Fibroblast of the aortic adventitia (primary cell): ENCODE measurements at regions not wholly inside any gene's neighbourhood (a gene's known extent, or its start where the extent isn't known, plus 50 kb on each side); places are given as distances from the start of the nearest gene placed in this dataset.
"Not testable (repeated sequence)": the region's sequence is repeated elsewhere in the genome, so short reads cannot be mapped to it uniquely, and the experiment has no call there.

Experiments used
- DNase-seq: peaks from one replicate; pipeline ENCODE4 v3.0.0-alpha.2; 2010; ENCODE audit warnings: low read depth
- H3K4me3 ChIP-seq: 2 replicates; pipeline ENCODE4 v1.5.1; 2011; ENCODE audit warnings: low read depth, mild to moderate bottlenecking, control low read depth, low read length, moderate library complexity
- TF ChIP-seq, protein P1 (sequence below): IDR thresholded peaks from 2 replicates; pipeline ENCODE4 v1.5.1; 2011; ENCODE audit warnings: mild to moderate bottlenecking, low read length, control low read depth, inconsistent platforms; ENCODE audit not compliant: insufficient read depth

GRCh38 chr6:163733061-163733460, 318.5 kb downstream of the QKI start:
- no peak for DNase-seq
- TF ChIP-seq, protein P1, sequence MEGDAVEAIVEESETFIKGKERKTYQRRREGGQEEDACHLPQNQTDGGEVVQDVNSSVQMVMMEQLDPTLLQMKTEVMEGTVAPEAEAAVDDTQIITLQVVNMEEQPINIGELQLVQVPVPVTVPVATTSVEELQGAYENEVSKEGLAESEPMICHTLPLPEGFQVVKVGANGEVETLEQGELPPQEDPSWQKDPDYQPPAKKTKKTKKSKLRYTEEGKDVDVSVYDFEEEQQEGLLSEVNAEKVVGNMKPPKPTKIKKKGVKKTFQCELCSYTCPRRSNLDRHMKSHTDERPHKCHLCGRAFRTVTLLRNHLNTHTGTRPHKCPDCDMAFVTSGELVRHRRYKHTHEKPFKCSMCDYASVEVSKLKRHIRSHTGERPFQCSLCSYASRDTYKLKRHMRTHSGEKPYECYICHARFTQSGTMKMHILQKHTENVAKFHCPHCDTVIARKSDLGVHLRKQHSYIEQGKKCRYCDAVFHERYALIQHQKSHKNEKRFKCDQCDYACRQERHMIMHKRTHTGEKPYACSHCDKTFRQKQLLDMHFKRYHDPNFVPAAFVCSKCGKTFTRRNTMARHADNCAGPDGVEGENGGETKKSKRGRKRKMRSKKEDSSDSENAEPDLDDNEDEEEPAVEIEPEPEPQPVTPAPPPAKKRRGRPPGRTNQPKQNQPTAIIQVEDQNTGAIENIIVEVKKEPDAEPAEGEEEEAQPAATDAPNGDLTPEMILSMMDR: no peak

DNA sequence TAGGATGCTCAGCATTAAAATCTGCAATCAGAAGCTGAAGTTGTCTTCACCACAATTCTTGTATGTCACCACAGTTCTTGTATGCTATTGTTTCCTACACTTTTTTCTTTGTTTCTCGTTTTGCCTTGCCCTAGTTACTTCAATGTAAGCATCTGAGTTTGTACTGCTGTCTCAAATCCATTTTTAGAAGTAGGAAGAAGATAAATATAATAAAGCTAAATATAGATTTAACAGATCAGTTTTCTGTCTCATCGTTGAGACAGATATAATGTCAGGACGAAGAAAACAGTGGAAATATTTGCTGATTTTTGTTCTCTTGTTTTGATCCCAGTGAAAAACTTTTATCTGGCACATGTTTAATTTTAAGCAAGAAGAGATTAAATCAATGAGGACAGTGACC, 318.0 kb downstream of the QKI start:
- no peak overlapping the region for H3K4me3 ChIP-seq
- no peak for DNase-seq
- TF ChIP-seq, protein P1: no peak

More at GRCh38 chr6:163733061-163733460, 318.5 kb downstream of the QKI start:
- H3K4me3 ChIP-seq: no peak overlapping the region

DNA sequence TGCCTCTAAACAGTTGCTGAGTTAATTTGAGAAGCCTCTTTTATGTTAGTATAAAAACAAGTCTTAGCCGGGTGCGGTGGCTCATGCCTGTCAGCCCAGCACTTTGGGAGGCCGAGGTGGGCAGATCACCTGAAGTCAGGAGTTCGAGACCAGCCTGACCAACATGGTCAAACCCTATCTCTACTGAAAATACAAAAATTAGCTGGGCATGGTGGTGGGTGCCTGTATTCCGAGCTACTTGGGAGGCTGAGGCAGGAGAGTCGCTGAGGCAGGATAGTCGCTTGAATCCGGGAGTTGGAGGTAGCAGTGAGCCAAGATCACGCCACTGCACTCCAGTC, 317.5 kb downstream of the QKI start:
- not testable (repeated sequence) for H3K4me3 ChIP-seq, DNase-seq

DNA sequence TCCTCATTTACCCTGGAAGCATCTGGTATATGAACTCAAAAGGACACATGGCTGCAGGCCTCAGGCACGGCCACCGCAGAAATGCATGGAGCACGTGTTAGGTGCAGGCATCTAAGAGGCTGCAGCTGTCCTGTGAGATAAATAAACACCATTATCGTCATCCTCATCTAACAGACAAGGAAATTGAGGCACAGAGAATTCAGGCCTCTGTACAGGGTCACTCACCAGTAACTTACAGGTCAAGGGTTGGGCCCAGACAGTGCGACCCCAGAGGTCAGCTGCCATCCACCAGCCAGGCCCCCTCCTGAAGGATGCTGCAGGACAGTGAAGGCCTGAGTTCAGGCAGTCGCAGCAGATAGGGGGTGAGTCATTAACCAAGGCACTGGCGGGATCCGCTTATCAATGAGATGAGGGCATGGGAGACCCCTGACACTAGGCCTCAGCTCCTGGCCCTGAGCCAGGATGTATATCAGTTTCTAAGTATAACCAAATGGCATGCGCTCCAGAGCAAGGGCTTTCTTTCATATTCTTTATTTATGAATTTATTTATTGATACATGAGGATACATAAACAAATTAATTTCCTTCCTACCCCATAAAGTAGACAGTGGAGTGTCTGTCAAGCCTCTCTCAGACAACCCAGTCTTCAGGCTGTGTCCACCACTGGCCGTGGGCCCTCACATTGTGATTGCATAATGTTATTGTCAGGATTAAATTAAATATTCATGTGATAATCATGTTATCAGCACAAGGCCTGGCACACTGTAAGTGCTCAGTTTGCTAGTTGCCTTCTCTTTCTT, 316.9 kb downstream of the QKI start:
- TF ChIP-seq, protein P1: no peak
- H3K4me3 ChIP-seq: no peak overlapping the region
- no peak for DNase-seq

- H3K4me3 ChIP-seq: no peak overlapping the region
- DNase-seq: no peak
- TF ChIP-seq, protein P1: no peak
These were observed 316.0 kb downstream of the QKI start for GRCh38 chr6:163730246-163731210.

DNA sequence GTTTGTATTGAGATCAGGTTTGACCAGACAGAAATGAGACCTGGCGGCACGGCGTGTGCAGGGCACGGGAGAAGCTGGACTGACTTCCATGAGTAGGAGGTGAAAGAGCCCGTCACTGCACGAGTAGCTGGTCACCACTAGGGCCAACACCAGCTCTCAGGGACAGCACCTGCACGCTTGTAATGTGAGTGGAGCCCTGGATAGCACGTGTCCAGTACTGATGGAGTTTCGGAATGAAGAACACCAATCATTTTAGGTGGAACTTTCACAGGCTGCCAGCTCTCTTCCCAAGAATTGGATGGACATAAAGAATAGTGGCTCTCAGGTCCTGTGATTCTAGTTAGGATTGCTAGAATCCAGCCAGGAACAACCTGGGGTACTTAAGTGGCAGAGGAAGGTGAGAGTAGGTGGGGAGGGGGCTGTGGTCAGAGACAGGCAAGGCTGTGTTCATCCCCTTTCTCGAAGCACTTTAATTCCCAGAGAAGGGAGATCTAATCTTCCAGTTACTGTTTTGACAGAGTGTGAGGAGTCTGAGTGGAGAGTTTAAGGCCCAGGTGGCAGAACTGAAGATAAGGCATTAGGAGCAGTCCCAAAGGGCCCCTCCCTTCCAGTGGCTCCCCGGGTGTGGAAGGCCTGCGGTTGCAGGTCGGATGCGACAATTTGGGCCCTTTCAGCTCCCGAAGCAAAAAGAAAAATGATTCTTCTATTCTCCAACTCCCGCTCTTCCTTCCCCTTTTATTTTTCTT, 314.8 kb downstream of the QKI start:
- TF ChIP-seq, protein P1: no peak
- no peak overlapping the region for H3K4me3 ChIP-seq
- no peak for DNase-seq
